Keratinocyte (primary cell): ENCODE measurements at regions not wholly inside any gene's neighbourhood (a gene's known extent, or its start where the extent isn't known, plus 50 kb on each side); places are given as distances from the start of the nearest gene placed in this dataset.

Experiments
- CTCF ChIP-seq, 3 experiments: IDR thresholded peaks in 1 of 3; conservative IDR thresholded peaks in 1 of 3; optimal IDR thresholded peaks in 1 of 3; 2 replicates in 2 of 3; 3 replicates in 1 of 3; pipeline versions ENCODE3 to v1.5.1; 2011; ENCODE audit warnings: low read length in 3 of 3, mild to moderate bottlenecking in 3 of 3, moderate library complexity in 2 of 3, control low read depth in 1 of 3, inconsistent platforms in 1 of 3; ENCODE audit not compliant: insufficient read depth in 2 of 3; ENCODE audit errors: extremely low read depth in 1 of 3
- EZH2 ChIP-seq: IDR thresholded peaks from one replicate; pipeline ENCODE4 v1.6.1; 2012; ENCODE audit warnings: inconsistent platforms, mild to moderate bottlenecking, low read length, moderate library complexity

DNA sequence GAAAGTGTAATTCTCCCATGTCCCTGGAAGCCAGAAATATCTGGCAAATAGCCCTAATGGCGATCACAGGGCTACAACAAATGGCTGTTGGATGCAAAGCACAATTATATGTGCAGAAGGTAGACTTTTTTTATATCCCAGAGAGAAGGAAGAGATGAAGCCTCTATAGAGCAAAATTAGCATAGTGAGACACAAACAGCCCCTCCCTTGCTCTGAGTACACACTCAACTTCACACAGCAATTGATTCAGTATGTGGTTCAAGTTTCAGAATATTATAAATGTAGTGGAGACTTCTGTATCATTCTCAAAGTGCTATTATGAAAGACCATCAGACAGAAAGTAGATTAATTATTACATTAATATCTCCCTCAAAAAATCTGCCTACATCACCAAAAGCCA, 246.5 kb upstream of the TBX18 start:
- TF ChIP-seq CTCF (optimal IDR thresholded peaks at IDR 0.05 in 1 of 3, IDR thresholded peaks at IDR 0.05 in 1 of 3, conservative IDR thresholded peaks at IDR 0.05 in 1 of 3; ENCODE audit: extremely low read depth in 1 of 3, insufficient read depth in 2 of 3, low read length in 3 of 3) (no peak), EZH2 (no peak)
